Gastrocnemius medialis (tissue), 4 donors: ENCODE measurements at regions not wholly inside any gene's neighbourhood (a gene's known extent, or its start where the extent isn't known, plus 50 kb on each side); places are given as distances from the start of the nearest gene placed in this dataset.
A peak's percentile ranks its signal among the peaks of the same experiment; 100 is the strongest.

Experiments
- ATAC-seq, 2 donors: fragments of 150-250 bp; one replicate each; pipeline ENCODE4 v1.9.1; 2016
- DNase-seq, 2 donors: peaks; one replicate each; pipeline ENCODE4 v3.0.0-alpha.2; 2019
- H3K27ac ChIP-seq, 4 donors: fragments of 200-600 bp; sonication (generic); 1 replicate in 1 of 4; 2 replicates in 3 of 4; pipeline ENCODE4 v1.5.1; 2016 to 2018; ENCODE audit warnings: mild to moderate bottlenecking in 2 of 4, moderate library complexity in 1 of 4
- H3K27me3 ChIP-seq, 3 donors: fragments of 200-600 bp; sonication (generic) in 2 of 3; 1 replicate in 1 of 3; 2 replicates in 2 of 3; pipeline versions ENCODE4 v1.5.1 to v1.6.0; 2016 to 2019; ENCODE audit warnings: mild to moderate bottlenecking in 1 of 3, moderate library complexity in 1 of 3
- H3K36me3 ChIP-seq, 2 donors: fragments of 200-600 bp; sonication (generic) in 1 of 2; one replicate each; pipeline ENCODE4 v1.5.1; 2017 to 2018
- H3K4me1 ChIP-seq, 2 donors: fragments of 200-600 bp; sonication (generic) in 1 of 2; one replicate each; pipeline ENCODE4 v1.5.1; 2016 to 2017; ENCODE audit warnings: mild to moderate bottlenecking in 2 of 2
- H3K4me3 ChIP-seq, 4 donors: fragments of 200-600 bp; sonication (generic) in 3 of 4; 1 replicate in 1 of 4; 2 replicates in 3 of 4; pipeline ENCODE4 v1.5.1; 2016 to 2019; ENCODE audit warnings: mild to moderate bottlenecking in 2 of 4
- H3K9me3 ChIP-seq, 3 donors: fragments of 200-600 bp; sonication (generic) in 2 of 3; 1 replicate in 1 of 3; 2 replicates in 2 of 3; pipeline ENCODE4 v1.5.1; 2016 to 2019
- POLR2A ChIP-seq, 2 donors: fragments of 450-650 bp; IDR thresholded peaks; one replicate each; pipeline ENCODE4 v1.6.1; 2017; ENCODE audit warnings: antibody characterized with exemption in 2 of 2, mild to moderate bottlenecking in 2 of 2, moderate library complexity in 2 of 2
- in situ Hi-C, 4 donors: fragments of 200-750 bp; cut with MboI; loops; one replicate each; pipeline versions ENCODE4 v1.15.0 to v1.8.0; 2017; ENCODE audit warnings: low sequenced_read_pairs in 4 of 4
- intact Hi-C: fragments of 100-400 bp; cut with DNase I; formaldehyde crosslinking; loops from one replicate; pipeline ENCODE4 v1.15.1; 2023; ENCODE audit warnings: low total_unique reads
- TF ChIP-seq, protein P1 (sequence below), 5 experiments: fragments of 450-650 bp in 3 of 5; fragments of 200-600 bp in 2 of 5; sonication (generic) in 2 of 5; IDR thresholded peaks in 4 of 5; conservative IDR thresholded peaks in 1 of 5; 1 replicate in 4 of 5; 2 replicates in 1 of 5; pipeline ENCODE4 v1.5.1; 2016 to 2019; ENCODE audit warnings: antibody characterized with exemption in 5 of 5, mild to moderate bottlenecking in 3 of 5, moderate library complexity in 3 of 5

DNA sequence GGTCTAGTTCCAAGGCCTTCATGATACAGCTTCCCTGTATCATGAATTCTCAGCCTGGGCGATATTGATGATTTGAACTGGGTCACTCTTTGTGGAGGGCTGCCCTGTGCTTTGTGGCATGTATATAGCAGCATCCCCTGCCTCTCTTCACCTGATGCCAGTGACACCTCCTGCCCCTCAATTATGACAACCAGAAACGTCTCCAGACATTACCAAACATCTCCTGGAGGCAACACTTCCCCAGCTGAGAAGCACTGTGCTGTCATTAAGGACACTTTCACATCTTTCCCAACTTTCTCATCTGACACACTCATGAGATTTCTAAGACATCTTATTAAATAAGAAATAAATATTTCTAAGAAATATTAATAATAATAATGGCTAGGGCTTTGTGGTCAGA, 315.3 kb downstream of the BCL11B start:
- no peaks in the 10 kb centered on the region for H3K36me3 ChIP-seq
- no peaks in the 10 kb centered on the region for H3K27me3 ChIP-seq
- H3K27ac ChIP-seq: peak overlapping the region in 1 of 4 donors; percentile 41
- no peak overlapping the region for H3K4me3 ChIP-seq
- no peak for TF ChIP-seq POLR2A (IDR thresholded peaks at IDR 0.05)
- TF ChIP-seq, protein P1, sequence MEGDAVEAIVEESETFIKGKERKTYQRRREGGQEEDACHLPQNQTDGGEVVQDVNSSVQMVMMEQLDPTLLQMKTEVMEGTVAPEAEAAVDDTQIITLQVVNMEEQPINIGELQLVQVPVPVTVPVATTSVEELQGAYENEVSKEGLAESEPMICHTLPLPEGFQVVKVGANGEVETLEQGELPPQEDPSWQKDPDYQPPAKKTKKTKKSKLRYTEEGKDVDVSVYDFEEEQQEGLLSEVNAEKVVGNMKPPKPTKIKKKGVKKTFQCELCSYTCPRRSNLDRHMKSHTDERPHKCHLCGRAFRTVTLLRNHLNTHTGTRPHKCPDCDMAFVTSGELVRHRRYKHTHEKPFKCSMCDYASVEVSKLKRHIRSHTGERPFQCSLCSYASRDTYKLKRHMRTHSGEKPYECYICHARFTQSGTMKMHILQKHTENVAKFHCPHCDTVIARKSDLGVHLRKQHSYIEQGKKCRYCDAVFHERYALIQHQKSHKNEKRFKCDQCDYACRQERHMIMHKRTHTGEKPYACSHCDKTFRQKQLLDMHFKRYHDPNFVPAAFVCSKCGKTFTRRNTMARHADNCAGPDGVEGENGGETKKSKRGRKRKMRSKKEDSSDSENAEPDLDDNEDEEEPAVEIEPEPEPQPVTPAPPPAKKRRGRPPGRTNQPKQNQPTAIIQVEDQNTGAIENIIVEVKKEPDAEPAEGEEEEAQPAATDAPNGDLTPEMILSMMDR (IDR thresholded peaks at IDR 0.05 in 4 of 5, conservative IDR thresholded peaks at IDR 0.05 in 1 of 5): no peak
- DNase-seq (no peak), ATAC-seq (no peak)
- H3K9me3 ChIP-seq: no peaks in the 10 kb centered on the region
- H3K4me1 ChIP-seq: peaks cover 3 to 5% of the 10 kb centered on the region in 2 donors
- intact Hi-C loops (no loop called here), in situ Hi-C loops (no loop called here)

DNA sequence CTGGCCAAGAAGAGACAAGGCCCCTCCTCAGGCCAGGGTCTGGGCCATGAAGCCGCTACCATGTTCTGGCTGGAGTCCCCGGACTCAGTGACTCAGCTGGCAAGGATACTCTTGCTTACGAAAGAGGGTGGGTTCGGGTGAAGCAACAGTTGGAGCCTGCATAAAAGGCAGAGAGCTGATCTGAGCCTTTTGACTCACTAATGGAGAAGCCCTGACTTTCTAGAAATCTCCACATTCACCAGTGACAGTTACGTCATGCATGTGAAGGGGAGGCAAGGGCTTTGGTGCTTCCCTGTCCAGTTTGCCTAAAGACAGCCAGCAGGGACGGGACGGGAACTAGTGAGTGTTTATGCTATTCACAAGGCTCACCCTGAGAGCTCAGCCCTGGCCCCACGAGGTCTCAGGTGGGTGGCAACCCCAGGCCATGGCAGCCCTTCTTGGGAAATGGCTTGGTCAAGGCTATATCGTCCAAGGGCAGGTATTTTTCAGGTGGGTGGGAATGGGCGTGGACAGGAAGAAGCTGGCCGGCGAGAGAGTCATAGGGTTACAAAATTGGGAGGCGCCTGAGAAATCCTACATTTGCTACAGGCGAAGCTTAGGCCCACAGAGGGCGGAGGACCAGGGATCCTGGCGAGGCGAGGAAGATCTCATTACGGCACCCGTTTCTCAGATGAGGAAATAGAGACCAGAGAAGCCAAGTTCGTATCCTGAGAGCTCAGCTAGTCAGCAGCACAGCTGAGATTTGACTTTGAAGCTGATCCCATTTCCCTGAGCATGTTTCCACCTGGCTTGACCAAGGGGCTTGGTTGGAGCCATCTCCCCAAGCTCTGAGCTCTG, 314.6 kb downstream of the BCL11B start:
- peak; percentile 50 to 74 for DNase-seq
- no peaks in the 10 kb centered on the region for H3K27me3 ChIP-seq
- ATAC-seq: peak; percentile 76 to 79
- no peaks in the 10 kb centered on the region for H3K36me3 ChIP-seq
- H3K4me1 ChIP-seq: peaks cover 3 to 5% of the 10 kb centered on the region in 2 donors
- H3K4me3 ChIP-seq: no peak overlapping the region
- H3K27ac ChIP-seq: peak overlapping the region in 1 of 4 donors; percentile 41
- intact Hi-C loops: no loop called here
- no peaks in the 10 kb centered on the region for H3K9me3 ChIP-seq
- in situ Hi-C loops: no loop called here
- TF ChIP-seq, protein P1 (IDR thresholded peaks at IDR 0.05 in 4 of 5, conservative IDR thresholded peaks at IDR 0.05 in 1 of 5): no peak
- no peak for TF ChIP-seq POLR2A (IDR thresholded peaks at IDR 0.05)

DNA sequence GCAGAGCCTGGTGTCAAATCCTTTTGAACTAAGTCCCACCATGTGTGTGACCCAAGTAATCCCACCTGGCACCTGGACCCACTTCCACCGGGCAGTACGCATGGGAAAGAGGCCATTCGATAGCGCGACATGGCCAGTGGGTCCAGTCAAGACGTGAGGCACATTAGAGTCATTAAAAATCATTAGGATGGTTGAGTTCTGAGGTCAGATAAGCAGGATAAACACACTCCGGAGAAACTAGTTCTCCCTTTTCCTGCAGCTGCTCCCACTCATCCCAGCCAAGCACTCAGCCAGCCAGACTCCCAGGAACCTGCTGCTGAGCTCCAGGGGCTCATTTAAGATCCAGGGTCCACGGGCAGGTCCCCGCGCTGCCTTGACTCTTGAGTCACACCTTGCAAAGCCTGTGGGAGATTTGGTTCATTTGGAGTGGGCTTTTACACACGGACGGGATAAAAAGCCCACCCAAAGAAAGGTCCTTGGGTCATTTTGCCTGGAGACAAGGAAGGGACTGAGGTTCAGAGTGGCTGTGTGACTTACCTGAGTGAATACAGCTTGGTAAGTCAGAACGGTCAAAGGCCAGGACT, 313.9 kb downstream of the BCL11B start:
- no peaks in the 10 kb centered on the region for H3K36me3 ChIP-seq
- ATAC-seq: no peak
- no peaks in the 10 kb centered on the region for H3K27me3 ChIP-seq
- H3K4me1 ChIP-seq: peaks cover 2 to 5% of the 10 kb centered on the region in 2 donors
- TF ChIP-seq, protein P1 (IDR thresholded peaks at IDR 0.05 in 4 of 5, conservative IDR thresholded peaks at IDR 0.05 in 1 of 5): no peak
- TF ChIP-seq POLR2A (IDR thresholded peaks at IDR 0.05): no peak
- no peak for DNase-seq
- no peaks in the 10 kb centered on the region for H3K9me3 ChIP-seq
- H3K27ac ChIP-seq: no peak overlapping the region
- intact Hi-C loops (no loop called here), in situ Hi-C loops (no loop called here)
- H3K4me3 ChIP-seq: no peak overlapping the region

DNA sequence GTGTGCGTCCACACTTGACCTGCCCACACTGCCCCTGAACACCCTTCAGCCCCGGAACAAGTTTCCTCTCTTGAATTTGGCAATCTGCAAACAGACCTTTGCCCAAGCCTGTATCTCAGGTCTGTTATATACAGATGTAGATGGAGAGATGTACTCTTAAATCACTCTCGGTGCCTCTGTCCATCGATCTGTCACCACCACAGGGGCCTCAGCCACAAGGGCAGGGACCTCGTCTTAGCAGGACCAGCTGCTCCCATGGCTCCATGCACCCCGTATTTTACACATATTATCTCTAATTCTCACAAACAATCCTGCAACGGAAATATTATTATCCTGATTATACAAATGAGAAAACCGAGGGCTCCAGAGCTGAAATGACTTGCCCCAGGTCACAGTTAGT, 313.4 kb downstream of the BCL11B start:
- in situ Hi-C loops (no loop called here), intact Hi-C loops (no loop called here)
- H3K9me3 ChIP-seq: no peaks in the 10 kb centered on the region
- H3K27ac ChIP-seq: no peak overlapping the region
- TF ChIP-seq, protein P1 (IDR thresholded peaks at IDR 0.05 in 4 of 5, conservative IDR thresholded peaks at IDR 0.05 in 1 of 5): no peak
- no peak for TF ChIP-seq POLR2A (IDR thresholded peaks at IDR 0.05)
- DNase-seq: no peak
- ATAC-seq: no peak
- H3K4me1 ChIP-seq: peaks cover 0 to 5% of the 10 kb centered on the region in 2 donors
- no peaks in the 10 kb centered on the region for H3K27me3 ChIP-seq
- no peaks in the 10 kb centered on the region for H3K36me3 ChIP-seq
- H3K4me3 ChIP-seq: no peak overlapping the region
